H1 (cell line): ENCODE measurements at regions not wholly inside any gene's neighbourhood (a gene's known extent, or its start where the extent isn't known, plus 50 kb on each side); places are given as distances from the start of the nearest gene placed in this dataset.

Experiments used
- CTCF ChIA-PET: fragments of 300-600 bp; sonication (Branson Sonifier 250); formaldehyde crosslinking; loops from one replicate; lab custom pipeline; 2021; ENCODE audit not compliant: partially characterized antibody; lab: Charles Lee
- POLR2A ChIA-PET: fragments of 300-600 bp; sonication (Branson Sonifier 250); formaldehyde crosslinking; loops from one replicate; lab custom pipeline; 2021; ENCODE audit warnings: inconsistent platforms; ENCODE audit not compliant: partially characterized antibody; lab: Charles Lee
- DNase-seq, 2 experiments: peaks; one replicate each; pipeline versions ENCODE4 v3.0.0 to v3.0.0-alpha.2; 2010 to 2022; ENCODE audit warnings: low spot score in 2 of 2, low read depth in 1 of 2, mixed read lengths in 1 of 2
- FAIRE-seq: peaks from 2 replicates; lab custom pipeline; 2011; peaks lifted over from hg19 to GRCh38; lab: Jason Lieb, UNC
- H2AFZ ChIP-seq: 2 replicates; pipeline ENCODE4 v1.8.1; 2012; ENCODE audit warnings: low read length, inconsistent platforms
- H2AK5ac ChIP-seq: 2 replicates; pipeline ENCODE4 v1.6.1; 2013; ENCODE audit warnings: low read depth, low read length
- H2BK120ac ChIP-seq: replicated peaks from 2 replicates; pipeline ENCODE3; 2013; ENCODE audit warnings: low read depth, low read length, inconsistent platforms
- H2BK12ac ChIP-seq: 2 replicates; pipeline ENCODE4 v1.6.1; 2013; ENCODE audit warnings: low read depth, low read length
- H2BK15ac ChIP-seq: 2 replicates; pipeline ENCODE4 v1.6.1; 2013; ENCODE audit warnings: low read length
- H2BK20ac ChIP-seq: 2 replicates; pipeline ENCODE4 v1.6.1; 2013; ENCODE audit warnings: low read length
- H2BK5ac ChIP-seq: 2 replicates; pipeline ENCODE4 v1.6.1; 2013; ENCODE audit warnings: low read depth, low read length
- H3K14ac ChIP-seq: 2 replicates; pipeline ENCODE4 v1.6.1; 2013; ENCODE audit warnings: inconsistent platforms; ENCODE audit not compliant: insufficient read length
- H3K18ac ChIP-seq: 2 replicates; pipeline ENCODE4 v1.6.1; 2013; ENCODE audit warnings: low read length; ENCODE audit errors: extremely low read depth
- H3K23ac ChIP-seq: 2 replicates; pipeline ENCODE4 v1.6.1; 2013; ENCODE audit warnings: inconsistent platforms; ENCODE audit not compliant: insufficient read length
- H3K23me2 ChIP-seq: 2 replicates; pipeline ENCODE4 v1.6.1; 2013; ENCODE audit warnings: low read depth, low read length
- H3K27ac ChIP-seq: 2 replicates; pipeline ENCODE4 v1.6.1; 2011; ENCODE audit warnings: low read depth, low read length, inconsistent platforms
- H3K27me3 ChIP-seq, 4 experiments: replicated peaks in 1 of 4; 1 replicate in 1 of 4; 2 replicates in 3 of 4; pipeline versions ENCODE4 v1.6.1 to v1.8.1; 2011 to 2013; ENCODE audit warnings: low read length in 3 of 4, mild to moderate bottlenecking in 3 of 4, inconsistent platforms in 2 of 4, mixed read lengths in 2 of 4, moderate library complexity in 1 of 4; ENCODE audit not compliant: control insufficient read depth in 3 of 4, insufficient read depth in 3 of 4; ENCODE audit errors: extremely low read depth in 1 of 4
- H3K36me3 ChIP-seq, 4 experiments: 2 replicates each; pipeline versions ENCODE4 v1.6.1 to v1.8.1; 2011 to 2013; ENCODE audit warnings: mild to moderate bottlenecking in 4 of 4, low read length in 3 of 4, moderate library complexity in 2 of 4, control low read depth in 1 of 4, inconsistent platforms in 1 of 4; ENCODE audit not compliant: insufficient read depth in 4 of 4, control insufficient read depth in 2 of 4
- H3K4ac ChIP-seq: replicated peaks from 2 replicates; pipeline ENCODE3; 2013; ENCODE audit warnings: low read length, low read depth, mixed read lengths, inconsistent platforms; ENCODE audit not compliant: insufficient read length
- H3K4me1 ChIP-seq, 4 experiments: replicated peaks in 1 of 4; 1 replicate in 1 of 4; 2 replicates in 3 of 4; pipeline versions ENCODE4 v1.6.1 to v1.8.1; 2011 to 2013; ENCODE audit warnings: low read length in 3 of 4, inconsistent platforms in 2 of 4, mixed read lengths in 1 of 4; ENCODE audit not compliant: insufficient read depth in 4 of 4, control insufficient read depth in 3 of 4
- H3K4me2 ChIP-seq, 2 experiments: 2 replicates each; pipeline versions ENCODE4 v1.6.1 to v1.8.1; 2011 to 2013; ENCODE audit warnings: low read depth in 2 of 2, low read length in 2 of 2, control low read depth in 1 of 2, inconsistent platforms in 1 of 2, mild to moderate bottlenecking in 1 of 2; ENCODE audit not compliant: insufficient read depth in 1 of 2
- H3K4me3 ChIP-seq, 4 experiments: fragments of 200-600, 300-600 bp in 1 of 4; sonication (generic), shearing (Covaris generic), sonication (Bioruptor Twin) in 1 of 4; 2 replicates each; pipeline versions ENCODE4 v1.5.1 to v1.8.1; 2011 to 2016; ENCODE audit warnings: low read length in 4 of 4, low read depth in 3 of 4, control low read depth in 2 of 4, inconsistent platforms in 2 of 4, mild to moderate bottlenecking in 2 of 4, mixed read lengths in 1 of 4, moderate library complexity in 1 of 4; ENCODE audit not compliant: insufficient read depth in 2 of 4; ENCODE audit errors: extremely low read depth in 1 of 4
- H3K56ac ChIP-seq: replicated peaks from 2 replicates; pipeline ENCODE3; 2013; ENCODE audit warnings: low read depth, mild to moderate bottlenecking, mixed read lengths, low read length, inconsistent platforms; ENCODE audit not compliant: insufficient read length
- H3K79me1 ChIP-seq: 2 replicates; pipeline ENCODE4 v1.6.1; 2013; ENCODE audit warnings: low read depth, low read length, control low read depth
- H3K79me2 ChIP-seq, 2 experiments: 2 replicates each; pipeline versions ENCODE4 v1.6.1 to v1.8.1; 2012 to 2013; ENCODE audit warnings: low read length in 2 of 2, mild to moderate bottlenecking in 2 of 2, inconsistent platforms in 1 of 2; ENCODE audit not compliant: insufficient read depth in 2 of 2, control insufficient read depth in 1 of 2
- H3K9ac ChIP-seq, 4 experiments: replicated peaks in 1 of 4; 1 replicate in 1 of 4; 2 replicates in 3 of 4; pipeline versions ENCODE4 v1.6.1 to v1.8.1; 2011 to 2013; ENCODE audit warnings: low read depth in 3 of 4, low read length in 3 of 4, control low read depth in 2 of 4, mild to moderate bottlenecking in 2 of 4, moderate library complexity in 2 of 4, inconsistent platforms in 1 of 4; ENCODE audit errors: extremely low read depth in 1 of 4
- H3K9me3 ChIP-seq, 2 experiments: 2 replicates each; pipeline versions ENCODE4 v1.6.1 to v1.8.1; 2012 to 2013; ENCODE audit warnings: mild to moderate bottlenecking in 2 of 2, moderate library complexity in 2 of 2, control low read depth in 1 of 2, inconsistent platforms in 1 of 2, low read depth in 1 of 2, low read length in 1 of 2, mixed read lengths in 1 of 2; ENCODE audit not compliant: insufficient read depth in 2 of 2
- H4K20me1 ChIP-seq, 2 experiments: replicated peaks in 1 of 2; 2 replicates each; pipeline versions ENCODE3 to v1.8.1; 2011 to 2013; ENCODE audit warnings: inconsistent platforms in 2 of 2, low read length in 2 of 2, mild to moderate bottlenecking in 1 of 2; ENCODE audit not compliant: insufficient read depth in 2 of 2, control insufficient read depth in 1 of 2
- H4K5ac ChIP-seq: 2 replicates; pipeline ENCODE4 v1.6.1; 2013; ENCODE audit warnings: low read length, low read depth, mixed read lengths, inconsistent platforms; ENCODE audit not compliant: insufficient read length
- H4K8ac ChIP-seq: 2 replicates; pipeline ENCODE4 v1.8.0; 2013; ENCODE audit warnings: mild to moderate bottlenecking, moderate library complexity, low read length, inconsistent platforms; ENCODE audit not compliant: insufficient read depth; ENCODE audit errors: extremely low read depth
- H4K91ac ChIP-seq: replicated peaks from 2 replicates; pipeline ENCODE3; 2013; ENCODE audit warnings: low read length, mixed read lengths, inconsistent platforms; ENCODE audit not compliant: insufficient read length
- BCL11A ChIP-seq, 2 experiments: IDR thresholded peaks; one replicate each; pipeline ENCODE4 v1.6.1; 2011; ENCODE audit warnings: low read depth in 2 of 2, low read length in 2 of 2, mild to moderate bottlenecking in 2 of 2
- CREB1 ChIP-seq: IDR thresholded peaks from 2 replicates; pipeline ENCODE4 v1.6.1; 2012; ENCODE audit warnings: inconsistent platforms
- FOSL1 ChIP-seq: IDR thresholded peaks from 2 replicates; pipeline ENCODE4 v1.6.1; 2011; ENCODE audit warnings: mild to moderate bottlenecking, low read depth, low read length, moderate library complexity; ENCODE audit not compliant: insufficient read depth
- JUN ChIP-seq: IDR thresholded peaks from 2 replicates; pipeline ENCODE4 v1.6.1; 2011; ENCODE audit warnings: low read depth, mild to moderate bottlenecking, improper control_type of control experiment, low read length
- NANOG ChIP-seq: IDR thresholded peaks from 2 replicates; pipeline ENCODE4 v1.6.1; 2011; ENCODE audit warnings: low read length, low read depth, mild to moderate bottlenecking, inconsistent platforms; ENCODE audit not compliant: insufficient read depth, poor library complexity, severe bottlenecking
- SAP30 ChIP-seq: fragments of 300-600 bp; sonication (generic); IDR thresholded peaks from 2 replicates; pipeline ENCODE4 v1.7.1; 2012; ENCODE audit warnings: low read length, moderate library complexity, mild to moderate bottlenecking, inconsistent platforms; ENCODE audit not compliant: insufficient read depth, insufficient replicate concordance
- WGBS, 2 experiments: shearing (Covaris generic) in 1 of 2; methylation state at CpG; one replicate each; pipeline versions ENCODE4 v1.1.6 to v1.1.7; 2013 to 2015; ENCODE audit warnings: low lambda C conversion rate in 2 of 2, mixed read lengths in 2 of 2, inconsistent platforms in 1 of 2, low coverage in 1 of 2, missing lambda C conversion rate in 1 of 2; ENCODE audit not compliant: insufficient replicate concordance in 2 of 2, insufficient coverage in 1 of 2, insufficient read length in 1 of 2; ENCODE audit errors: extremely low coverage in 1 of 2, missing lambda C conversion rate in 1 of 2; 5-methylcytosine and 5-hydroxymethylcytosine counted together
- TF ChIP-seq, protein P1 (sequence below): IDR thresholded peaks from 2 replicates; pipeline ENCODE4 v1.6.1; 2011; ENCODE audit warnings: low read depth, mild to moderate bottlenecking, low read length; ENCODE audit not compliant: insufficient read depth
- TF ChIP-seq, protein P2 (sequence below): IDR thresholded peaks from 2 replicates; pipeline ENCODE4 v1.6.1; 2012; ENCODE audit warnings: inconsistent platforms

DNA sequence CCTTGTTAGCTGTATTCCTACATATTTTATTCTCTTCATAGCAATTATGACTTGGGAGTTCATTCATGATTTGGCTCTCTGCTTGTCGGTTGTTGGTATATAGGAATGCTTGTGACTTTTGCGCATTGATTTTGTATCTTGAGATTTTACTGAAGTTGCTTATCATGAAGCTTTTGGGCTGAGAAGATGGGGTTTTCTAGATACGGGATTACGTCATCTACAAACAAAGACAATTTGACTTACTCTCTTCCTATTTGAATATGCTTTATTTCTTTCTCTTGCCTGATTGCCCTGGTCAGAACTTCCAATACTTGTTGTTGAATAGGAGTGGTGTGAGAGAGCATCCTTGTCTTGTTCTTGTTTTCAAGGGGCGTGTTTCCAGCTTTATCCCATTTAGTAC, 569.8 kb upstream of the NRXN1 start:
- no peak for FAIRE-seq
- H3K9me3 ChIP-seq: no peaks in the 10 kb centered on the region
- 91% methylated on average over 5 of the region's 5 CpGs; no CpG with 5 or more reads in 1 of the 2 experiments for WGBS, 2 experiments
- no peak overlapping the region for H4K91ac ChIP-seq
- no peak overlapping the region for H3K56ac ChIP-seq
- no peak overlapping the region for H2BK12ac ChIP-seq
- H3K79me2 ChIP-seq: no peaks in the 10 kb centered on the region
- POLR2A ChIA-PET: no interaction called here
- H4K20me1 ChIP-seq: no peaks in the 10 kb centered on the region
- H3K4ac ChIP-seq: no peak overlapping the region
- no peaks in the 10 kb centered on the region for H3K36me3 ChIP-seq
- H3K27me3 ChIP-seq: no peaks in the 10 kb centered on the region
- no peak overlapping the region for H2AFZ ChIP-seq
- TF ChIP-seq BCL11A (IDR thresholded peaks at IDR 0.05; ENCODE audit: low read depth in 2 of 2, low read length in 2 of 2): no peak
- TF ChIP-seq, protein P1, sequence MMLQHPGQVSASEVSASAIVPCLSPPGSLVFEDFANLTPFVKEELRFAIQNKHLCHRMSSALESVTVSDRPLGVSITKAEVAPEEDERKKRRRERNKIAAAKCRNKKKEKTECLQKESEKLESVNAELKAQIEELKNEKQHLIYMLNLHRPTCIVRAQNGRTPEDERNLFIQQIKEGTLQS: no peak
- no peak for TF ChIP-seq FOSL1
- TF ChIP-seq, protein P2, sequence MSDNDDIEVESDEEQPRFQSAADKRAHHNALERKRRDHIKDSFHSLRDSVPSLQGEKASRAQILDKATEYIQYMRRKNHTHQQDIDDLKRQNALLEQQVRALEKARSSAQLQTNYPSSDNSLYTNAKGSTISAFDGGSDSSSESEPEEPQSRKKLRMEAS: no peak
- no peak for TF ChIP-seq NANOG
- no peak for TF ChIP-seq JUN
- no peak for TF ChIP-seq SAP30
- TF ChIP-seq CREB1: no peak
- H3K79me1 ChIP-seq: no peaks in the 10 kb centered on the region
- H3K4me2 ChIP-seq: no peak overlapping the region
- DNase-seq: no peak
- no peak overlapping the region for H3K9ac ChIP-seq
- no peak overlapping the region for H2AK5ac ChIP-seq
- no peak overlapping the region for H3K14ac ChIP-seq
- no peak overlapping the region for H3K4me3 ChIP-seq
- H2BK5ac ChIP-seq: no peak overlapping the region
- CTCF ChIA-PET: no interaction called here
- H4K5ac ChIP-seq: no peak overlapping the region
- no peak overlapping the region for H4K8ac ChIP-seq
- H2BK15ac ChIP-seq: no peak overlapping the region
- H2BK120ac ChIP-seq: no peak overlapping the region
- no peak overlapping the region for H2BK20ac ChIP-seq
- no peak overlapping the region for H3K27ac ChIP-seq
- no peak overlapping the region for H3K18ac ChIP-seq
- no peaks in the 10 kb centered on the region for H3K4me1 ChIP-seq
- H3K23ac ChIP-seq: no peak overlapping the region
- H3K23me2 ChIP-seq: 0 out of 2 replicates have a peak, but pooled peaks cover 1% of the 10 kb centered on the region
